ENCODE measurements at regions not wholly inside any gene's neighbourhood (a gene's known extent, or its start where the extent isn't known, plus 50 kb on each side); places are given as distances from the start of the nearest gene placed in this dataset.
"Not testable (repeated sequence)": the region's sequence is repeated elsewhere in the genome, so short reads cannot be mapped to it uniquely, and the experiment has no call there.

- not testable (repeated sequence) for TF ChIP-seq ZNF512 (CRISPR knock-in tag; IDR thresholded peaks at IDR 0.05); CTCF (CRISPR knock-in tag; IDR thresholded peaks at IDR 0.05); EZH2 (conservative IDR thresholded peaks at IDR 0.05; ENCODE audit: low read depth, low read length); CSRNP2 (CRISPR knock-in tag; conservative IDR thresholded peaks at IDR 0.05; ENCODE audit: low read depth); MNT (IDR thresholded peaks at IDR 0.05); SRSF9 (IDR thresholded peaks at IDR 0.05; ENCODE audit: borderline replicate concordance, insufficient read depth, low read depth, low read length, poor library complexity, severe bottlenecking); SAFB2 (CRISPR knock-in tag; IDR thresholded peaks at IDR 0.05; ENCODE audit: borderline replicate concordance, low read depth); ARNTL (CRISPR knock-in tag; IDR thresholded peaks at IDR 0.05); KLF6 (CRISPR knock-in tag; IDR thresholded peaks at IDR 0.05); POLR2A (IDR thresholded peaks at IDR 0.05; ENCODE audit: insufficient read depth in 1 of 2, low read depth in 2 of 2, low read length in 2 of 2); NR1H2 (CRISPR knock-in tag; IDR thresholded peaks at IDR 0.05; ENCODE audit: borderline replicate concordance, low read depth); THAP7 (CRISPR knock-in tag; IDR thresholded peaks at IDR 0.05); HDAC1 (CRISPR knock-in tag; IDR thresholded peaks at IDR 0.05); MED8 (CRISPR knock-in tag; IDR thresholded peaks at IDR 0.05; ENCODE audit: insufficient replicate concordance)
These were observed 943.6 kb downstream of the TMEM121 start for GRCh38 chr14:106470028-106470427.

Measured in HepG2 (cell line).